Vagina (tissue), 2 donors: ENCODE measurements at regions not wholly inside any gene's neighbourhood (a gene's known extent, or its start where the extent isn't known, plus 50 kb on each side); places are given as distances from the start of the nearest gene placed in this dataset.

Experiments used
- DNase-seq, 2 donors: peaks; one replicate each; pipeline ENCODE4 v3.0.0-alpha.2; 2017; ENCODE audit errors: extremely low spot score in 2 of 2
- H3K27ac ChIP-seq: fragments of 200-600 bp; sonication (generic); one replicate; pipeline ENCODE4 v1.5.1; 2019
- H3K27me3 ChIP-seq: fragments of 200-600 bp; sonication (generic); one replicate; pipeline ENCODE4 v1.5.1; 2019
- H3K36me3 ChIP-seq, 2 donors: fragments of 200-600 bp; sonication (generic); one replicate each; pipeline ENCODE4 v1.5.1; 2017 to 2019
- H3K4me1 ChIP-seq: fragments of 200-600 bp; sonication (generic); one replicate; pipeline ENCODE4 v1.5.1; 2019
- H3K4me3 ChIP-seq, 2 donors: fragments of 200-600 bp; sonication (generic); 1 replicate in 1 of 2; 2 replicates in 1 of 2; pipeline ENCODE4 v1.5.1; 2016 to 2019
- H3K9me3 ChIP-seq: fragments of 200-600 bp; sonication (generic); one replicate; pipeline ENCODE4 v1.5.1; 2019
- CTCF ChIP-seq, 3 experiments: fragments of 450-650 bp in 2 of 3; fragments of 200-600 bp in 1 of 3; sonication (generic) in 1 of 3; IDR thresholded peaks; one replicate each; pipeline ENCODE4 v1.5.1; 2017 to 2019; ENCODE audit warnings: antibody characterized with exemption in 3 of 3, mild to moderate bottlenecking in 2 of 3, moderate library complexity in 2 of 3
- POLR2A ChIP-seq, 2 donors: fragments of 450-650 bp; IDR thresholded peaks; one replicate each; pipeline ENCODE4 v1.6.1; 2017; ENCODE audit warnings: antibody characterized with exemption in 2 of 2, mild to moderate bottlenecking in 2 of 2, moderate library complexity in 2 of 2
- POLR2AphosphoS5 ChIP-seq, 2 donors: sonication (generic); formaldehyde crosslinking; IDR thresholded peaks; one replicate each; pipeline ENCODE4 v1.9.0; 2017; ENCODE audit warnings: antibody characterized with exemption in 2 of 2, mild to moderate bottlenecking in 2 of 2, low read depth in 1 of 2; ENCODE audit not compliant: insufficient read depth in 1 of 2
- intact Hi-C: fragments of 100-400 bp; cut with DNase I; formaldehyde crosslinking; loops from one replicate; pipeline ENCODE4 v1.15.1; 2023

DNA sequence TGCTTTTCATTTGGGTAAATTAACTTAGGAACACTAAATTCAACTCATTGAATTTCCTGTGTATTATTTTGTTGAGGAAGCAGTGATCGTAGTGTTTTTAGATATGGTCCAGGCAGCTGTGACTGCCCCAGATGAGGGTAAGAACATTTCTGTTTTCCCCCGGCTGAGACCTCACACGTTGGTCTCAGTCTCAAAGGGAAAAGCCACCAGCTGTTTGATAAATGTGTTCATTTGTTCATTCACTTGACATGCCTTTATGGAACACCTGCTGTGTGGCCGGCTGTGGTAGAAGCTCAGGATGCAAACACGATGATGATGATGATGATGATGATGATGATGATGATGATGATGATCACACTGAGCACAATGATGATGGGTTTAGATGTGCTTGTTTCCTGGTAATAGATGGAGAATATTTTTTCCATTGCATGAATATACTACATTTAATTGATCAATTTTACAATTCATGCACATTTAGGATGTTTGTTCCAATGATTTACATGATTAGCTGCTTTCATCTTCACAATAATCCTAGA lies 125.6 kb upstream of the ZNF32 start:
- intact Hi-C loops = no loop called here
- Histone ChIP-seq H3K36me3 (no peaks in the 10 kb centered on the region), H3K4me3 (no peak overlapping the region), H3K27me3 (no peaks in the 10 kb centered on the region), H3K4me1 (no peaks in the 10 kb centered on the region), H3K27ac (no peak overlapping the region), H3K9me3 (no peaks in the 10 kb centered on the region)
- TF ChIP-seq POLR2AphosphoS5 (IDR thresholded peaks at IDR 0.05; ENCODE audit: insufficient read depth in 1 of 2, low read depth in 1 of 2) = no peak
- TF ChIP-seq POLR2A (IDR thresholded peaks at IDR 0.05) = no peak
- no peak for TF ChIP-seq CTCF (IDR thresholded peaks at IDR 0.05)
- no peak for DNase-seq

- Histone ChIP-seq H3K4me1 (no peaks in the 10 kb centered on the region), H3K27ac (no peak overlapping the region), H3K27me3 (no peaks in the 10 kb centered on the region), H3K4me3 (no peak overlapping the region), H3K9me3 (no peaks in the 10 kb centered on the region), H3K36me3 (no peaks in the 10 kb centered on the region)
- TF ChIP-seq CTCF (IDR thresholded peaks at IDR 0.05) = no peak
- TF ChIP-seq POLR2AphosphoS5 (IDR thresholded peaks at IDR 0.05; ENCODE audit: insufficient read depth in 1 of 2, low read depth in 1 of 2) = no peak
- no peak for TF ChIP-seq POLR2A (IDR thresholded peaks at IDR 0.05)
- intact Hi-C loops = no loop called here
- DNase-seq = no peak
These were observed 125.1 kb upstream of the ZNF32 start for GRCh38 chr10:43773736-43774135.

GRCh38 chr10:43772171-43772570 lies 123.5 kb upstream of the ZNF32 start:
- H3K9me3 ChIP-seq = no peaks in the 10 kb centered on the region
- intact Hi-C loops = no loop called here
- H3K27ac ChIP-seq = no peak overlapping the region
- DNase-seq = no peak
- TF ChIP-seq CTCF (IDR thresholded peaks at IDR 0.05) (no peak), POLR2A (IDR thresholded peaks at IDR 0.05) (no peak), POLR2AphosphoS5 (IDR thresholded peaks at IDR 0.05; ENCODE audit: insufficient read depth in 1 of 2, low read depth in 1 of 2) (no peak)
- H3K4me3 ChIP-seq = no peak overlapping the region
- H3K36me3 ChIP-seq = no peaks in the 10 kb centered on the region
- H3K27me3 ChIP-seq = no peaks in the 10 kb centered on the region
- H3K4me1 ChIP-seq = no peaks in the 10 kb centered on the region

- H3K4me1 ChIP-seq = no peaks in the 10 kb centered on the region
- no peak for DNase-seq
- H3K36me3 ChIP-seq = no peaks in the 10 kb centered on the region
- TF ChIP-seq POLR2AphosphoS5 (IDR thresholded peaks at IDR 0.05; ENCODE audit: insufficient read depth in 1 of 2, low read depth in 1 of 2) = no peak
- no peak for TF ChIP-seq POLR2A (IDR thresholded peaks at IDR 0.05)
- TF ChIP-seq CTCF (IDR thresholded peaks at IDR 0.05) = no peak
- intact Hi-C loops = no loop called here
- no peaks in the 10 kb centered on the region for H3K27me3 ChIP-seq
- H3K27ac ChIP-seq = no peak overlapping the region
- no peaks in the 10 kb centered on the region for H3K9me3 ChIP-seq
- H3K4me3 ChIP-seq = no peak overlapping the region
These were observed 123.0 kb upstream of the ZNF32 start for GRCh38 chr10:43771675-43772074.

DNA sequence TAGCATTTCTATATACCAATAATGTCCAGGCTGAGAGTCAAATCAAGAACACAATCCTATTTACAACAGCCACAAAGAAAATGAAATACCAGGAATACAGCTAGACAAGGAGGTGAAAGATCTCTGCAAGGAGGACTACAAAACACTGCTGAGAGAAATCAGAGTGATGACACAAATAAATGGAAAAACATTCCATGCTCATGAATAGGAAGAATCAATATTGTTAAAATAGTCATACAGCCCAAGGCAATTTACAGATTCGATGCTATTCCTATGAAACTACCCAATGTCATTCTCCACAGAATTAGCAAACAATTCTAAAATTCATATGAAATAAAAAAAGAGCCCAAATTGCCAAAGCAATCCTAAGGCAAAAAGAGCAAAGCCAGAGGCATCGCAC lies 116.8 kb upstream of the ZNF32 start:
- intact Hi-C loops = no loop called here
- TF ChIP-seq CTCF (IDR thresholded peaks at IDR 0.05) (no peak), POLR2AphosphoS5 (IDR thresholded peaks at IDR 0.05; ENCODE audit: insufficient read depth in 1 of 2, low read depth in 1 of 2) (no peak), POLR2A (IDR thresholded peaks at IDR 0.05) (no peak)
- no peaks in the 10 kb centered on the region for H3K36me3 ChIP-seq
- H3K9me3 ChIP-seq = no peaks in the 10 kb centered on the region
- no peak overlapping the region for H3K4me3 ChIP-seq
- H3K27ac ChIP-seq = no peak overlapping the region
- no peak for DNase-seq
- H3K27me3 ChIP-seq = no peaks in the 10 kb centered on the region
- H3K4me1 ChIP-seq = no peaks in the 10 kb centered on the region
